ENCODE measurements at regions not wholly inside any gene's neighbourhood (a gene's known extent, or its start where the extent isn't known, plus 50 kb on each side); places are given as distances from the start of the nearest gene placed in this dataset.
"Not testable (repeated sequence)": the region's sequence is repeated elsewhere in the genome, so short reads cannot be mapped to it uniquely, and the experiment has no call there.

DNA sequence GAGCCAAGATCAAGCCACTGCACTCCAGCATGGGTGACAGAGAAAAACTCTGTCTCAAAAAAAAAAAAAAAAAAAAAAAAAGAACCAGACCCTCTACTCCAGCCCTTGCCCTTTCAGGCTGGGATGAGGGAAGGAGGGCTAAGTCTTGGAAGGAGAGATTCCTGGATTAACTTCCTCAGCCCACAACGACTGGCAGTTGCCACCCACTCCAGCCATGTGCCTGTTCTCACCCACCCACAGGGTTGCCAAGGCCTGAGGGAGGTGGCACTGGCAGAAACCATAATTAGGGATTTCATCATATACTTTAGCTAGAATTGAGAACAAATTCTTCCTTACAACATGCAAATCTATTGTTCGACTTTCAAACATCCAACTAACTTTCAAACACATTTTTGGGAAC, 87.8 kb upstream of the SLC30A5 start:
- POLR2A ChIA-PET: no interaction called here
- H3K4me3 ChIP-seq (ENCODE audit: control insufficient read depth in 1 of 7, extremely low read depth in 1 of 7, insufficient read depth in 4 of 7, low read depth in 2 of 7, low read length in 6 of 7): no peak overlapping the region
- H3K36me3 ChIP-seq (ENCODE audit: control insufficient read depth in 4 of 4, insufficient read depth in 4 of 4, low read length in 3 of 4): no peaks in the 10 kb centered on the region
- CTCF ChIA-PET: no interaction called here
- WGBS (ENCODE audit: insufficient coverage): 100% methylated on average over 1 of the region's 2 CpGs
- H3K27ac ChIP-seq (ENCODE audit: insufficient read depth in 1 of 2, low read depth in 1 of 2, low read length in 2 of 2, poor library complexity in 1 of 2, severe bottlenecking in 2 of 2): no peak overlapping the region
- no peak for DNase-seq
- H3K27me3 ChIP-seq (replicated peaks in 2 of 5; ENCODE audit: control insufficient read depth in 4 of 5, insufficient read depth in 5 of 5, low read length in 4 of 5): no peaks in the 10 kb centered on the region
- no peaks in the 10 kb centered on the region for H3K9me3 ChIP-seq (ENCODE audit: control extremely low read depth in 1 of 5, control insufficient read depth in 4 of 5, insufficient read depth in 2 of 5, low read depth in 1 of 5, low read length in 4 of 5)
- H3K4me1 ChIP-seq (ENCODE audit: control extremely low read depth in 1 of 4, control insufficient read depth in 4 of 4, insufficient read depth in 4 of 4, low read length in 3 of 4): no peaks in the 10 kb centered on the region

DNA sequence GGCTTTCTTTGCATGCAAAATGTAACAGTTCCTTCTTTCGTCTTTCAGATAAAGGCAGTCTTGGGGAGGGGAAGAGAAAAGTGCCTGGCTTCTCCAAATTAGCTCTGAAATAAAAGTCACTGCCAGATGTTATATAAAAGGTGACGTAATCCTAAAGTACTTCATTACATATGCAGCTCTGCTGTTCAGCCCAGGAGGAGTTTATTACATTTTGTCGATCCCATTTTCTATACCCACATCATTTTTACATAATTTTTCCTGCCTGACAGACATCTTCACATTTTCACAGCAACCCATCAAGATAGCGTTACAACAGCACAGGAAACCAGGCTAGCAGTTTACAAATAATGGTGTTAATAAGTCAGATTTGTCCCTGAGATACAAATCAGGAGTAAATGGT, 86.7 kb upstream of the SLC30A5 start:
- no peaks in the 10 kb centered on the region for H3K27me3 ChIP-seq (replicated peaks in 2 of 5; ENCODE audit: control insufficient read depth in 4 of 5, insufficient read depth in 5 of 5, low read length in 4 of 5)
- no peaks in the 10 kb centered on the region for H3K9me3 ChIP-seq (ENCODE audit: control extremely low read depth in 1 of 5, control insufficient read depth in 4 of 5, insufficient read depth in 2 of 5, low read depth in 1 of 5, low read length in 4 of 5)
- ChIA-PET POLR2A (no interaction called here), CTCF (interaction anchor here (0.9 kb wide), 1 partner anchor 721 kb away, joined by 3 read pairs; no protein-coding TSS in a partner anchor)
- no peaks in the 10 kb centered on the region for H3K4me1 ChIP-seq (ENCODE audit: control extremely low read depth in 1 of 4, control insufficient read depth in 4 of 4, insufficient read depth in 4 of 4, low read length in 3 of 4)
- no peaks in the 10 kb centered on the region for H3K36me3 ChIP-seq (ENCODE audit: control insufficient read depth in 4 of 4, insufficient read depth in 4 of 4, low read length in 3 of 4)
- DNase-seq: peak in 2 of 3 donors; percentile 31 to 32
- 69% methylated on average over 3 of the region's 4 CpGs for WGBS (ENCODE audit: insufficient coverage)
- no peak overlapping the region for H3K4me3 ChIP-seq (ENCODE audit: control insufficient read depth in 1 of 7, extremely low read depth in 1 of 7, insufficient read depth in 4 of 7, low read depth in 2 of 7, low read length in 6 of 7)
- no peak overlapping the region for H3K27ac ChIP-seq (ENCODE audit: insufficient read depth in 1 of 2, low read depth in 1 of 2, low read length in 2 of 2, poor library complexity in 1 of 2, severe bottlenecking in 2 of 2)

DNA sequence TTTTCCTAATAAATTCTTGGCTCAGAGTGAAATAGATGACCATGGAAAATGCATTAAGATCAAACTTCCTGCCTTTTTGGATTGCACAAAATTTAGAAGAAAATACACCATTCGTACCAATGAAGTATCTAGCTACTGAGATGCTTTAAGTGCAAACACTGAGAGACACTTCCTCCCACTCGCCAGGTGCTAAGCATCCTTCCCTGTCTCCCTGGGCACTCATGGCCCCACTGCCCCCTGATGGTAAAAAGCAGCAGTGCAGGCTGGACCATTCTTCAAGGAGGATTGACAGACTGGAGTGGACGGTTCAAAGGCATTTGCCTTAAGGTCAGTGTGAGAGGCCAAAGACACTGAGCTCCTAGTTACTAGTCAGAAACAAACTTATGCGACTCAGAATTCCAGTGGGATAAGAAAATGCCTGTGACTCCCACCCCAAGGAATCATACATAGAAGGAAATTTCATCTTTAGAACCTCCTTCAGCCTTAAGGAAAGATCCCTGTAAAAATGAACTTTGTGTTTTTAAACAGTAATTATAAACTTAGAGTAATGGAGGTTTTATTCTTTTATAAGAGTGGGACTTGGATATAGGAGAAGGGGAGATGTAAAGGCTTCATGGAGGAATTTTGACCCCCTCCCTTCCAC, 86.0 kb upstream of the SLC30A5 start:
- Histone ChIP-seq H3K27ac (ENCODE audit: insufficient read depth in 1 of 2, low read depth in 1 of 2, low read length in 2 of 2, poor library complexity in 1 of 2, severe bottlenecking in 2 of 2) (no peak overlapping the region), H3K4me1 (ENCODE audit: control extremely low read depth in 1 of 4, control insufficient read depth in 4 of 4, insufficient read depth in 4 of 4, low read length in 3 of 4) (no peaks in the 10 kb centered on the region), H3K9me3 (ENCODE audit: control extremely low read depth in 1 of 5, control insufficient read depth in 4 of 5, insufficient read depth in 2 of 5, low read depth in 1 of 5, low read length in 4 of 5) (no peaks in the 10 kb centered on the region), H3K36me3 (ENCODE audit: control insufficient read depth in 4 of 4, insufficient read depth in 4 of 4, low read length in 3 of 4) (no peaks in the 10 kb centered on the region), H3K27me3 (replicated peaks in 2 of 5; ENCODE audit: control insufficient read depth in 4 of 5, insufficient read depth in 5 of 5, low read length in 4 of 5) (no peaks in the 10 kb centered on the region), H3K4me3 (ENCODE audit: control insufficient read depth in 1 of 7, extremely low read depth in 1 of 7, insufficient read depth in 4 of 7, low read depth in 2 of 7, low read length in 6 of 7) (no peak overlapping the region)
- DNase-seq: peak; percentile 36 to 60 (median 57)
- POLR2A ChIA-PET: no interaction called here
- CTCF ChIA-PET: interaction anchor here (0.8 to 1.7 kb wide), 4 partner anchors 9 to 721 kb away, joined by 3 to 5 read pairs (median 4); no protein-coding TSS in a partner anchor
- 52% methylated on average over 3 of the region's 4 CpGs for WGBS (ENCODE audit: insufficient coverage)

DNA sequence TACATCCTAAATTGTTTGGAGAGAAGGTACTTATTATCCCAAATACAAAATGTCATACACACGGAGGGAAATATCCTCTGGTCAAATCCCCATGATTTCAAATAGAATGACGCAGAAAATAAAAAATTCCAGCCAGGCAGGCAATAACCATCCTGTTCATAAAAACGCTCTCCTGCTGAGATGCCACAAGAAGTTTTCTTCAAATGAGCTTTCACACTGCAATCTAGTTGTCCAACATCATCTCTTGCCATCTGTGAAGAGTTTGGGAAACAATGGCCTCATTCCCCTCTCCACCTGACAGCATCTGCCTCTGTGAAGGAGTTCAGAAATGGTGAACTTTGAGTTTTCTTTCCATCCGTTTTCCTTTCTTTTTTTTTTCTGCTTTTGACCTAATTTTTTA, 83.3 kb upstream of the SLC30A5 start:
- no peaks in the 10 kb centered on the region for H3K27me3 ChIP-seq (replicated peaks in 2 of 5; ENCODE audit: control insufficient read depth in 4 of 5, insufficient read depth in 5 of 5, low read length in 4 of 5)
- H3K4me1 ChIP-seq (ENCODE audit: control extremely low read depth in 1 of 4, control insufficient read depth in 4 of 4, insufficient read depth in 4 of 4, low read length in 3 of 4): no peaks in the 10 kb centered on the region
- H3K27ac ChIP-seq (ENCODE audit: insufficient read depth in 1 of 2, low read depth in 1 of 2, low read length in 2 of 2, poor library complexity in 1 of 2, severe bottlenecking in 2 of 2): no peak overlapping the region
- 80% methylated on average over 1 of the region's 4 CpGs for WGBS (ENCODE audit: insufficient coverage)
- no peak overlapping the region for H3K4me3 ChIP-seq (ENCODE audit: control insufficient read depth in 1 of 7, extremely low read depth in 1 of 7, insufficient read depth in 4 of 7, low read depth in 2 of 7, low read length in 6 of 7)
- no peak for DNase-seq
- ChIA-PET CTCF (no interaction called here), POLR2A (no interaction called here)
- H3K9me3 ChIP-seq (ENCODE audit: control extremely low read depth in 1 of 5, control insufficient read depth in 4 of 5, insufficient read depth in 2 of 5, low read depth in 1 of 5, low read length in 4 of 5): no peaks in the 10 kb centered on the region
- no peaks in the 10 kb centered on the region for H3K36me3 ChIP-seq (ENCODE audit: control insufficient read depth in 4 of 4, insufficient read depth in 4 of 4, low read length in 3 of 4)

DNA sequence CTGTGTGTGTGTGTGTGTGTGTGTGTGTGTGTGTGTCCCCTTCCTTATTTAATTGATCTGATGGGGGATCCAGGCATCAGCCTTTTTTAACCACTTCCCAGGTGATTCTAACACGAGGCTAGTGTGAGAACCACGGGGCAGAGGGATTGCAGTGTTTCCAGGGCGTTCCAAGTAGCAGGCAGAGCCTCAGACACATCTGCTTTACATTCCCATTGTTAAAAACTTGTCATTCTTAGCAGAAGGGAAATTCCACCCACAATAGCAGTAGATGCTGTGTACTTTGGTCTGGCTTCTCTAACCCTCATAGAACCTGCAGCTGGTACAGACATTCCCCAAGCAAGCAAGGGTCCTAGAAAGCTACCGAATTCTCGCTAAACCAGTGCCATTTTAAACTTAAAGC, 81.9 kb upstream of the SLC30A5 start:
- WGBS (ENCODE audit: insufficient coverage): 91% methylated on average over 5 of the region's 5 CpGs
- Histone ChIP-seq H3K27ac (ENCODE audit: insufficient read depth in 1 of 2, low read depth in 1 of 2, low read length in 2 of 2, poor library complexity in 1 of 2, severe bottlenecking in 2 of 2) (no peak overlapping the region), H3K4me1 (ENCODE audit: control extremely low read depth in 1 of 4, control insufficient read depth in 4 of 4, insufficient read depth in 4 of 4, low read length in 3 of 4) (no peaks in the 10 kb centered on the region), H3K9me3 (ENCODE audit: control extremely low read depth in 1 of 5, control insufficient read depth in 4 of 5, insufficient read depth in 2 of 5, low read depth in 1 of 5, low read length in 4 of 5) (no peaks in the 10 kb centered on the region), H3K4me3 (ENCODE audit: control insufficient read depth in 1 of 7, extremely low read depth in 1 of 7, insufficient read depth in 4 of 7, low read depth in 2 of 7, low read length in 6 of 7) (no peak overlapping the region), H3K27me3 (replicated peaks in 2 of 5; ENCODE audit: control insufficient read depth in 4 of 5, insufficient read depth in 5 of 5, low read length in 4 of 5) (no peaks in the 10 kb centered on the region), H3K36me3 (ENCODE audit: control insufficient read depth in 4 of 4, insufficient read depth in 4 of 4, low read length in 3 of 4) (no peaks in the 10 kb centered on the region)
- POLR2A ChIA-PET: no interaction called here
- CTCF ChIA-PET: interaction anchor here (0.9 to 1.4 kb wide), 2 partner anchors 11 to 20 kb away, joined by 3 read pairs; no protein-coding TSS in a partner anchor
- no peak for DNase-seq

DNA sequence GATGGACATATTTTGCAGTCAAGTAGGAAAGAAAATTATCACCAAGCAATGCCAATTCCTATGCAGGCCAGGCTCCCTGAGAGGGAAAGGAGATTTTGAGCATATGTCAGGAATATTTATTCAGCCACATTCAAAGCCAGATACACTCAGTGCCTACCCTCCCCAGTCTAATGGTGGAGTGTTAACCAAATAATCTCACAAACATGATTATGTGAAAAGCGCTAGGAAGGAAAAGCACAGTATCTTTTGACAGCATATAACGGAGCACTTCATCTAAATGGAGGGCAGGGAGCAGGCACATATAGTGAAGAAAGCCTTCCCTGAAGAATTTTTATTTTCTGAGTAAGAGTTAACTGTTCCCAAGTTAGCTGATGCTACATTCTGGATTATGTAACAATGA, 80.3 kb upstream of the SLC30A5 start:
- Histone ChIP-seq H3K9me3 (ENCODE audit: control extremely low read depth in 1 of 5, control insufficient read depth in 4 of 5, insufficient read depth in 2 of 5, low read depth in 1 of 5, low read length in 4 of 5) (no peaks in the 10 kb centered on the region), H3K4me1 (ENCODE audit: control extremely low read depth in 1 of 4, control insufficient read depth in 4 of 4, insufficient read depth in 4 of 4, low read length in 3 of 4) (no peaks in the 10 kb centered on the region), H3K4me3 (ENCODE audit: control insufficient read depth in 1 of 7, extremely low read depth in 1 of 7, insufficient read depth in 4 of 7, low read depth in 2 of 7, low read length in 6 of 7) (no peak overlapping the region), H3K36me3 (ENCODE audit: control insufficient read depth in 4 of 4, insufficient read depth in 4 of 4, low read length in 3 of 4) (no peaks in the 10 kb centered on the region), H3K27me3 (replicated peaks in 2 of 5; ENCODE audit: control insufficient read depth in 4 of 5, insufficient read depth in 5 of 5, low read length in 4 of 5) (no peaks in the 10 kb centered on the region), H3K27ac (ENCODE audit: insufficient read depth in 1 of 2, low read depth in 1 of 2, low read length in 2 of 2, poor library complexity in 1 of 2, severe bottlenecking in 2 of 2) (no peak overlapping the region)
- POLR2A ChIA-PET: no interaction called here
- WGBS (ENCODE audit: insufficient coverage): 100% methylated on average over 2 of the region's 2 CpGs
- no peak for DNase-seq
- CTCF ChIA-PET: no interaction called here

DNA sequence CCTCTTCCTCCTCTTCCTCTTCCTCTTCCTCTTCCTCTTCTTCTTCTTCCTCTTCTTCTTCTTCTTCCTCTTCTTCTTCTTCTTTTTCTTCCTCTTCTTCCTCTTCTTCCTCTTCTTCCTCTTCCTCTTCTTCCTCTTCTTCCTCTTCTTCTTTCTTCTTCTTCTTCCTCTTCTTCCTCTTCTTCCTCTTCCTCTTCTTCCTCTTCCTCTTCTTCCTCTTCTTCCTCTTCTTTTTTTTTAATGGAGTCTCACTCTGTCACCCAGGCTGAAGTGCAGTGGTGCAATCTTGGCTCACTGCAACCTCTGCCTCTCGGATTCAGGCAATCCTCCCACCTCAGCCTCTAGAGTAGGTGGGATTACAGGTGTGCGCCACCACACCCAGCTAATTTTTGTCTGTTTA, 79.8 kb upstream of the SLC30A5 start:
- DNase-seq; CTCF ChIA-PET; H3K4me3 ChIP-seq (ENCODE audit: control insufficient read depth in 1 of 7, extremely low read depth in 1 of 7, insufficient read depth in 4 of 7, low read depth in 2 of 7, low read length in 6 of 7); POLR2A ChIA-PET; H3K27me3 ChIP-seq (replicated peaks in 2 of 5; ENCODE audit: control insufficient read depth in 4 of 5, insufficient read depth in 5 of 5, low read length in 4 of 5); H3K36me3 ChIP-seq (ENCODE audit: control insufficient read depth in 4 of 4, insufficient read depth in 4 of 4, low read length in 3 of 4); H3K27ac ChIP-seq (ENCODE audit: insufficient read depth in 1 of 2, low read depth in 1 of 2, low read length in 2 of 2, poor library complexity in 1 of 2, severe bottlenecking in 2 of 2); H3K4me1 ChIP-seq (ENCODE audit: control extremely low read depth in 1 of 4, control insufficient read depth in 4 of 4, insufficient read depth in 4 of 4, low read length in 3 of 4); H3K9me3 ChIP-seq (ENCODE audit: control extremely low read depth in 1 of 5, control insufficient read depth in 4 of 5, insufficient read depth in 2 of 5, low read depth in 1 of 5, low read length in 4 of 5): not testable (repeated sequence)
- WGBS (ENCODE audit: insufficient coverage): 100% methylated on average over 2 of the region's 2 CpGs

All from common myeloid progenitor, CD34-positive (primary cell).